T-cell (primary cell): ENCODE measurements at regions not wholly inside any gene's neighbourhood (a gene's known extent, or its start where the extent isn't known, plus 50 kb on each side); places are given as distances from the start of the nearest gene placed in this dataset.

Experiments used
- ATAC-seq, 4 experiments: fragments of 200-7000 bp in 3 of 4; fragments of 150-1000 bp in 1 of 4; cut with Tn5 transposase; replicated peaks in 1 of 4; 1 replicate in 3 of 4; 2 replicates in 1 of 4; pipeline ENCODE4 v1.10.0; 2021; ENCODE audit warnings: moderate library complexity in 3 of 4, mild to moderate bottlenecking in 2 of 4, moderate number of reproducible peaks in 1 of 4
- CTCF ChIA-PET, 2 donors: fragments of 300-600 bp; sonication (Branson Sonifier 250); formaldehyde crosslinking; loops; one replicate each; lab custom pipeline; 2022; ENCODE audit warnings: antibody characterized with exemption in 2 of 2; lab: Charles Lee
- POLR2A ChIA-PET, 2 donors: fragments of 300-600 bp; sonication (Branson Sonifier 250); formaldehyde crosslinking; loops; one replicate each; lab custom pipeline; 2022; ENCODE audit warnings: antibody characterized with exemption in 2 of 2; lab: Charles Lee
- DNase-seq, 35 experiments: peaks; one replicate each; pipeline versions ENCODE4 v3.0.0 to v3.0.0-alpha.2; 2013 to 2023
- H3K27ac ChIP-seq: one replicate; pipeline ENCODE4 v1.5.1; 2013; ENCODE audit warnings: low read length
- H3K27me3 ChIP-seq, 2 experiments: replicated peaks in 1 of 2; 1 replicate in 1 of 2; 2 replicates in 1 of 2; pipeline versions ENCODE4 v1.6.1 to v1.7.0; 2013; ENCODE audit warnings: low read length in 1 of 2, mixed read lengths in 1 of 2; ENCODE audit not compliant: control insufficient read depth in 2 of 2, insufficient read depth in 2 of 2; ENCODE audit errors: extremely low read depth in 1 of 2
- H3K36me3 ChIP-seq, 2 donors: 1 replicate in 1 of 2; 2 replicates in 1 of 2; pipeline versions ENCODE4 v1.6.1 to v1.7.0; 2013; ENCODE audit warnings: low read length in 1 of 2; ENCODE audit not compliant: control insufficient read depth in 2 of 2, insufficient read depth in 1 of 2; ENCODE audit errors: extremely low read depth in 1 of 2
- H3K4me1 ChIP-seq, 2 experiments: 1 replicate in 1 of 2; 2 replicates in 1 of 2; pipeline versions ENCODE4 v1.6.1 to v1.7.0; 2013; ENCODE audit warnings: low read length in 2 of 2, mixed read lengths in 1 of 2; ENCODE audit not compliant: insufficient read depth in 2 of 2, control insufficient read depth in 1 of 2; ENCODE audit errors: extremely low read depth in 1 of 2
- H3K4me3 ChIP-seq, 2 donors: 1 replicate in 1 of 2; 2 replicates in 1 of 2; pipeline versions ENCODE4 v1.5.1 to v1.7.0; 2013; ENCODE audit warnings: mild to moderate bottlenecking in 2 of 2, low read length in 1 of 2, moderate library complexity in 1 of 2; ENCODE audit not compliant: control insufficient read depth in 1 of 2; ENCODE audit errors: extremely low read depth in 1 of 2
- H3K9me3 ChIP-seq: 2 replicates; pipeline ENCODE4 v1.7.0; 2013
- H3K27ac Mint-ChIP-seq, 2 donors: one replicate each; pipeline ENCODE4 v1.8.0; 2020 to 2021; ENCODE audit warnings: mild to moderate bottlenecking in 2 of 2, mixed read lengths in 2 of 2
- H3K27me3 Mint-ChIP-seq, 2 donors: one replicate each; pipeline ENCODE4 v1.8.0; 2021 to 2022; ENCODE audit warnings: mixed read lengths in 2 of 2
- H3K36me3 Mint-ChIP-seq: one replicate; pipeline ENCODE4 v1.8.0; 2021; ENCODE audit warnings: mixed read lengths
- H3K4me1 Mint-ChIP-seq, 3 donors: one replicate each; pipeline ENCODE4 v1.8.0; 2020 to 2022; ENCODE audit warnings: mixed read lengths in 3 of 3, mild to moderate bottlenecking in 1 of 3
- H3K4me3 Mint-ChIP-seq, 3 donors: one replicate each; pipeline ENCODE4 v1.8.0; 2020 to 2022; ENCODE audit warnings: mild to moderate bottlenecking in 3 of 3, mixed read lengths in 3 of 3, moderate library complexity in 3 of 3
- H3K9me3 Mint-ChIP-seq, 3 donors: one replicate each; pipeline ENCODE4 v1.8.0; 2020 to 2022; ENCODE audit warnings: mixed read lengths in 3 of 3
- WGBS: methylation state at CpG from one replicate; pipeline ENCODE4 v1.1.5; 2013; ENCODE audit warnings: missing lambda C conversion rate; ENCODE audit not compliant: insufficient coverage; 5-methylcytosine and 5-hydroxymethylcytosine counted together

DNA sequence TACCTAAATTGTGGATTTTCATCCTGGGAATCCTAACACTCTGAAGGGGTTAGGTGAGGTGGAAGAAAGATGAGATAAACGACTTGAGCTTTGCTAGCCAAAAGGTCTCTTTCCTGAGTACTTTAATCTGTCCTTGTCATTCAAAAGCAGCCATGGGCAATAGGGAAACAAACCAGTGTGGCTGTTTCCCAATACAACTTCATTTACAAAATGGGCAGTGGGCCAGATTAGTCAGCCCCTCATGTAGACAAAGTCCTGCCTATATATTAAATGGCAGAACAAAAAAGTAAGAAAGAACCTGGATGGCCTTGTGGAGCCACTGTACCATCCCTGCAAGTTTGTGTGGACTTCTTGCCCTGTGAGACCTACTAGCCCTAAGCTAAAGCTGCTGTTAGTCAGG lies 51.0 kb upstream of the NFIL3 start:
- CTCF ChIA-PET: no interaction called here
- Histone ChIP-seq H3K4me1 (no peaks in the 10 kb centered on the region), H3K36me3 (no peaks in the 10 kb centered on the region), H3K4me3 (no peak overlapping the region), H3K27me3 (peaks cover 0 to 16% of the 10 kb centered on the region in 2 experiments), H3K27ac (no peak overlapping the region), H3K9me3 (no peaks in the 10 kb centered on the region)
- ATAC-seq (no peak), DNase-seq (no peak)
- no CpG with 5 or more reads among the region's 1 CpG for WGBS
- Mint-ChIP-seq H3K27me3 (peaks cover 41 to 56% of the 10 kb centered on the region in 2 donors), H3K36me3 (no peaks in the 10 kb centered on the region), H3K27ac (no peak overlapping the region), H3K4me3 (no peak overlapping the region), H3K9me3 (peaks cover 0 to 9% (median 7%) of the 10 kb centered on the region in 3 donors), H3K4me1 (no peaks in the 10 kb centered on the region)
- POLR2A ChIA-PET: no interaction called here
